Neural progenitor cell (in vitro differentiated cells): ENCODE measurements at regions not wholly inside any gene's neighbourhood (a gene's known extent, or its start where the extent isn't known, plus 50 kb on each side); places are given as distances from the start of the nearest gene placed in this dataset.
A peak's percentile ranks its signal among the peaks of the same experiment; 100 is the strongest.

Experiments
- DNase-seq: peaks from one replicate; pipeline ENCODE4 v3.0.0-alpha.2; 2016; ENCODE audit warnings: low spot score
- H2AFZ ChIP-seq: fragments of 200-600 bp; sonication (generic); replicated peaks from 2 replicates; pipeline ENCODE4 v1.6.1; 2016; ENCODE audit warnings: antibody characterized with exemption
- H3F3A ChIP-seq: fragments of 200-600 bp; sonication (generic); 2 replicates; pipeline ENCODE4 v1.6.1; 2016; ENCODE audit warnings: antibody characterized with exemption, low read depth
- H3K27ac ChIP-seq: fragments of 200-600 bp; sonication (generic); 2 replicates; pipeline ENCODE4 v1.5.1; 2016; ENCODE audit warnings: mild to moderate bottlenecking
- H3K27me3 ChIP-seq: fragments of 200-600 bp; sonication (generic); 2 replicates; pipeline ENCODE4 v1.6.1; 2016; ENCODE audit warnings: mild to moderate bottlenecking, moderate library complexity
- H3K36me3 ChIP-seq: fragments of 200-600 bp; sonication (generic); 2 replicates; pipeline ENCODE4 v1.5.1; 2016
- H3K4me1 ChIP-seq: fragments of 200-600 bp; sonication (generic); 2 replicates; pipeline ENCODE4 v1.6.1; 2016; ENCODE audit warnings: mixed run types
- H3K4me2 ChIP-seq: fragments of 200-600 bp; sonication (generic); 2 replicates; pipeline ENCODE4 v1.6.1; 2016
- H3K4me3 ChIP-seq: fragments of 200-600 bp; sonication (generic); 2 replicates; pipeline ENCODE4 v1.5.1; 2016
- H3K79me2 ChIP-seq: fragments of 200-600 bp; sonication (generic); 2 replicates; pipeline ENCODE4 v1.6.1; 2016; ENCODE audit warnings: low read depth
- H3K9ac ChIP-seq: fragments of 200-600 bp; sonication (generic); 2 replicates; pipeline ENCODE4 v1.6.1; 2016
- H3K9me3 ChIP-seq: fragments of 200-600 bp; sonication (generic); 2 replicates; pipeline ENCODE4 v1.5.1; 2016; ENCODE audit warnings: low read depth
- H4K20me1 ChIP-seq: fragments of 200-600 bp; sonication (generic); 2 replicates; pipeline ENCODE4 v1.6.1; 2016; ENCODE audit warnings: low read depth
- H3K27ac Mint-ChIP-seq: 3 replicates; pipeline ENCODE4 v1.8.0; 2021; ENCODE audit warnings: mixed read lengths
- H3K27me3 Mint-ChIP-seq: 2 replicates; pipeline ENCODE4 v1.8.0; 2022; ENCODE audit warnings: low read depth, mild to moderate bottlenecking, inconsistent platforms, moderate library complexity, mixed read lengths; ENCODE audit not compliant: insufficient read depth
- H3K36me3 Mint-ChIP-seq: 3 replicates; pipeline ENCODE4 v1.8.0; 2021; ENCODE audit warnings: mixed read lengths
- H3K4me1 Mint-ChIP-seq: 3 replicates; pipeline ENCODE4 v1.8.0; 2021; ENCODE audit warnings: mixed read lengths
- H3K4me3 Mint-ChIP-seq: 3 replicates; pipeline ENCODE4 v1.8.0; 2021; ENCODE audit warnings: mild to moderate bottlenecking, moderate library complexity, mixed read lengths
- H3K9me3 Mint-ChIP-seq: 3 replicates; pipeline ENCODE4 v1.8.0; 2020; ENCODE audit warnings: mixed read lengths
- EZH2 ChIP-seq: fragments of 200-600 bp; sonication (generic); IDR thresholded peaks from 2 replicates; pipeline ENCODE4 v1.6.1; 2017; ENCODE audit warnings: antibody characterized with exemption, mild to moderate bottlenecking, moderate library complexity
- EZH2phosphoT487 ChIP-seq: fragments of 200-600 bp; sonication (generic); IDR thresholded peaks from 2 replicates; pipeline ENCODE4 v1.6.1; 2017; ENCODE audit warnings: antibody characterized with exemption
- TF ChIP-seq, protein P1 (sequence below): fragments of 200-600 bp; sonication (generic); IDR thresholded peaks from 2 replicates; pipeline ENCODE4 v1.5.1; 2017; ENCODE audit warnings: antibody characterized with exemption, mild to moderate bottlenecking

DNA sequence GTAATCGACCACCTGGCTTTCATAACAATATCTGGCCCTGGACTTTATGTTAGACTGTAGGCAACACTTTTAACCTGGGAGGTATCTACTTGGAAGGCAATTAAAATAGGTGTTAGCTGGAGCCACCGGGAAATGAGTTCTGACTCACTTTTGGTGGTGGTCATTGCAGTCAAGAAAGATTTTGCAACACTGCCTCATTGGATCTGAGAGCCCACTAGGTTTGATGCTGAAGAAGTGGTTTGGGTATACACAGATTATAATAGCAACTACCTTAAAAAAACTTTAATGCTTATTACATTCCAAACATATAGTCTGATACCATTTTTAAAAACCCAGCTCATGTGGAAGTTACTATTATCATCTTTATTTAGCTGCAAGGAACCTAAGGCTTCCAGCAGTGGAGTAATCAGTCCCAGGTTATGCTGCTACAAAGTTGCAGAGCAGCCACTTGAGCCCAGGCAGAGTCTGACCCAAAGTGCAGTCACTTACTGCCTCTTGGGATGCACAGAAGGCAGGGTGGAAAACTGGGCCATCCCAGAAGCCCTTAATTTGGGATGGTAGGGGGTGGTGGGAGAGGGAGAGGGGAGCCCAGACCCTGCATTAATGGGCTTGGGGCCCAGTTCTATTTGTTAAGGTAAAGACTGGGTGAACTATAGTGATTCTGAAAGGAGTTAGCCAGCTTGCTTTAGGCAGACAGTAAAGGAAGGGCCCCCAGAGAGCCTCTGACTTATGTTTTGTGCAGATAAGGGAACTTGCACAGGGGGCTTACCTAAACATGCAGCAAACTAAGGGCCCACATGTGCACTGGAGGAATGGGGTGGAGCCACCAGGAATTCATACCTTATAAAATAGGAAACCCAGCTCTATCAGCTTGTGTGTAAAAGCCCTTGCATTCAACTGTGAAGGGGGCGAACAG lies 149.4 kb downstream of the SNX19 start:
- Histone ChIP-seq H4K20me1 (no peaks in the 10 kb centered on the region), H3K9me3 (no peaks in the 10 kb centered on the region), H3K9ac (no peak overlapping the region), H3K36me3 (no peaks in the 10 kb centered on the region), H2AFZ (no peak overlapping the region), H3K79me2 (no peaks in the 10 kb centered on the region), H3K4me2 (no peak overlapping the region), H3F3A (no peaks in the 10 kb centered on the region), H3K27me3 (no peaks in the 10 kb centered on the region), H3K4me3 (no peak overlapping the region), H3K4me1 (peaks cover 10% of the 10 kb centered on the region), H3K27ac (no peak overlapping the region)
- TF ChIP-seq EZH2phosphoT487 (no peak), EZH2 (no peak)
- TF ChIP-seq, protein P1, sequence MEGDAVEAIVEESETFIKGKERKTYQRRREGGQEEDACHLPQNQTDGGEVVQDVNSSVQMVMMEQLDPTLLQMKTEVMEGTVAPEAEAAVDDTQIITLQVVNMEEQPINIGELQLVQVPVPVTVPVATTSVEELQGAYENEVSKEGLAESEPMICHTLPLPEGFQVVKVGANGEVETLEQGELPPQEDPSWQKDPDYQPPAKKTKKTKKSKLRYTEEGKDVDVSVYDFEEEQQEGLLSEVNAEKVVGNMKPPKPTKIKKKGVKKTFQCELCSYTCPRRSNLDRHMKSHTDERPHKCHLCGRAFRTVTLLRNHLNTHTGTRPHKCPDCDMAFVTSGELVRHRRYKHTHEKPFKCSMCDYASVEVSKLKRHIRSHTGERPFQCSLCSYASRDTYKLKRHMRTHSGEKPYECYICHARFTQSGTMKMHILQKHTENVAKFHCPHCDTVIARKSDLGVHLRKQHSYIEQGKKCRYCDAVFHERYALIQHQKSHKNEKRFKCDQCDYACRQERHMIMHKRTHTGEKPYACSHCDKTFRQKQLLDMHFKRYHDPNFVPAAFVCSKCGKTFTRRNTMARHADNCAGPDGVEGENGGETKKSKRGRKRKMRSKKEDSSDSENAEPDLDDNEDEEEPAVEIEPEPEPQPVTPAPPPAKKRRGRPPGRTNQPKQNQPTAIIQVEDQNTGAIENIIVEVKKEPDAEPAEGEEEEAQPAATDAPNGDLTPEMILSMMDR = no peak
- no peak for DNase-seq
- H3K27ac Mint-ChIP-seq = no peak overlapping the region
- peaks cover 13% of the 10 kb centered on the region for H3K27me3 Mint-ChIP-seq
- H3K4me3 Mint-ChIP-seq = no peak overlapping the region
- no peaks in the 10 kb centered on the region for H3K36me3 Mint-ChIP-seq
- H3K9me3 Mint-ChIP-seq = peaks cover 14% of the 10 kb centered on the region
- peaks cover 29% of the 10 kb centered on the region for H3K4me1 Mint-ChIP-seq

DNA sequence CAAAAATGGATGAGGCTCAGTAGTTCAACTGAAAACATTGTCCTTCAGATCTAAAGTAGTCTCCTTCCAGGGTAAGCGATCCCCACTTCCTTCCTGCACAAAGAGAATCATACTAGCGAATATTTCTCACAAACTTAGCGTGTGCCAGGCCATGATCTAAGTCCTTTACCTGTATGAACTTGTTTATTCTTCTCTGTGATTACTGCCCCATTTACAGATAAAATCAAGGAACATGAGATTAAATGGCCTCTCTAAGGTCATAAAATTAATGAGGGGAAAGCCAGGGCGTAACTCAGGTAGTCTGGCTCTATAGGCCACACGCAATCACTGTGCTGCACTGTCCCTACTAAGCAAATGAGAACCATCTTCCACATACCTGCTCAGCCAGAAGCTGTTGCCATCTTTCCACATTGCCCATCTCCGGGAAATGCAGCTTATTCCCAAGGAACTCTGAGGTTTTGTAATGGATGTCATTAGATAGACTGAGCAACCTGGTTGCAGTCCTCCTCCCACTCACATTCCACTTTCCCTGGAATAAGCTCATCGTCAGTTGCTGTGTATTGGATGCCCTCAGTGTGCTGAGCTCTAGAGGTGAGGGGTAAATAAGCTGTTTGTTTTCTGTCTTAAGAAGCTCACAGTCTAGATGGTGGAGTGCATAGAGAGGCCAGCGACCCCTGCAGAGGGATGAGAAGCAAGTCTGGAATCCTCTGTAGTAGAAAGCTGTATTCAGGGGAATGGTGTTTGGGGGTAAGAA lies 146.3 kb downstream of the SNX19 start:
- Mint-ChIP-seq H3K27me3 (peaks cover 3% of the 10 kb centered on the region), H3K9me3 (peaks cover 16% of the 10 kb centered on the region), H3K27ac (no peak overlapping the region), H3K4me1 (peaks cover 43% of the 10 kb centered on the region), H3K36me3 (no peaks in the 10 kb centered on the region), H3K4me3 (no peak overlapping the region)
- no peak overlapping the region for H3K4me3 ChIP-seq
- no peaks in the 10 kb centered on the region for H4K20me1 ChIP-seq
- no peaks in the 10 kb centered on the region for H3K79me2 ChIP-seq
- H3K27ac ChIP-seq = no peak overlapping the region
- H3K9me3 ChIP-seq = no peaks in the 10 kb centered on the region
- no peak overlapping the region for H3K4me2 ChIP-seq
- no peaks in the 10 kb centered on the region for H3K27me3 ChIP-seq
- peaks cover 4% of the 10 kb centered on the region for H3K4me1 ChIP-seq
- H3F3A ChIP-seq = no peaks in the 10 kb centered on the region
- peak; percentile 38 for DNase-seq
- no peak overlapping the region for H2AFZ ChIP-seq
- no peak overlapping the region for H3K9ac ChIP-seq
- no peak for TF ChIP-seq EZH2
- TF ChIP-seq EZH2phosphoT487 = no peak
- TF ChIP-seq, protein P1 = no peak
- no peaks in the 10 kb centered on the region for H3K36me3 ChIP-seq

DNA sequence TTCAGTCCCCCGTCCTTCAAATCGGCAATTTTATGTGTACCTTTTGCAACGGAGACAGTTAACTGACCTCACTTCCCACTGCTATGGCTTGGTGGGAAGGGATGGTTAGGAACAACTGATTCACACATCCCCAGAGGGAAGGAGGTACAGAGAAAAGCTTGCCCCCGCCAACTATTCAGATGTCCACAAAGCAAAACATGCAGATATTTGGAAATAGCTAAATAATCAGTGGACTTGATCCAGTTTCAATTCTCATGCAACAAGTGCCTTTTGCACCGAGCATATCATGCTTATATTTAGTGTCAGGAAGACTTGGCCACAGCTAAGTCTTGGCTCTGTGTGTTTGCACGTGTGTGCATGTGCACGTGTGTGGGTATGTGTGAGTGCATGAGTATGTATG lies 144.6 kb downstream of the SNX19 start:
- H3K27me3 Mint-ChIP-seq = peaks cover 3% of the 10 kb centered on the region
- peaks cover 4% of the 10 kb centered on the region for H3K4me1 ChIP-seq
- no peak overlapping the region for H2AFZ ChIP-seq
- no peaks in the 10 kb centered on the region for H4K20me1 ChIP-seq
- H3K4me2 ChIP-seq = no peak overlapping the region
- H3K4me3 ChIP-seq = no peak overlapping the region
- H3K79me2 ChIP-seq = no peaks in the 10 kb centered on the region
- no peak overlapping the region for H3K9ac ChIP-seq
- TF ChIP-seq, protein P1 = no peak
- TF ChIP-seq EZH2 = no peak
- no peak for TF ChIP-seq EZH2phosphoT487
- no peaks in the 10 kb centered on the region for H3K27me3 ChIP-seq
- H3K36me3 ChIP-seq = no peaks in the 10 kb centered on the region
- H3K4me1 Mint-ChIP-seq = peaks cover 41% of the 10 kb centered on the region
- no peak overlapping the region for H3K27ac ChIP-seq
- no peak for DNase-seq
- H3K27ac Mint-ChIP-seq = no peak overlapping the region
- peaks cover 16% of the 10 kb centered on the region for H3K9me3 Mint-ChIP-seq
- H3K9me3 ChIP-seq = no peaks in the 10 kb centered on the region
- H3K4me3 Mint-ChIP-seq = no peak overlapping the region
- no peaks in the 10 kb centered on the region for H3K36me3 Mint-ChIP-seq
- no peaks in the 10 kb centered on the region for H3F3A ChIP-seq
